IMR-90 (cell line): ENCODE measurements at regions not wholly inside any gene's neighbourhood (a gene's known extent, or its start where the extent isn't known, plus 50 kb on each side); places are given as distances from the start of the nearest gene placed in this dataset.

Experiments
- ATAC-seq: fragments of 200-7000 bp; cut with Tn5 transposase; 2 replicates; pipeline ENCODE4 v1.9.1; 2020; ENCODE audit warnings: low read depth, mild to moderate bottlenecking, moderate library complexity
- BruUV-seq: library from RNA; stranded (reverse); fragments of 400-500 nt; replicated peaks from 2 replicates; lab custom pipeline; 2021; lab: Mats Ljungman, UMichigan
- CTCF ChIA-PET: fragments of 300-600 bp; formaldehyde crosslinking; extraction: SDS; loops from one replicate; lab custom pipeline; 2021; ENCODE audit warnings: antibody characterized with exemption; lab: Yijun Ruan, JAX
- POLR2A ChIA-PET: fragments of 300-600 bp; sonication (Branson Sonifier 250); formaldehyde crosslinking; loops from one replicate; lab custom pipeline; 2022; ENCODE audit warnings: antibody characterized with exemption; ENCODE audit not compliant: unreplicated experiment; lab: Charles Lee
- DNase-seq: peaks from one replicate; pipeline ENCODE4 v3.0.0; 2013
- H2AFZ ChIP-seq: replicated peaks from 2 replicates; pipeline ENCODE3; 2013; ENCODE audit warnings: low read length, mild to moderate bottlenecking; ENCODE audit not compliant: poor library complexity
- H2AK5ac ChIP-seq: 2 replicates; pipeline ENCODE4 v1.6.1; 2013; ENCODE audit warnings: low read depth, low read length, inconsistent platforms
- H2AK9ac ChIP-seq: replicated peaks from 2 replicates; pipeline ENCODE3; 2013; ENCODE audit warnings: mild to moderate bottlenecking, low read depth, low read length, moderate library complexity; ENCODE audit not compliant: poor library complexity
- H2BK120ac ChIP-seq: 2 replicates; pipeline ENCODE4 v1.6.1; 2013; ENCODE audit warnings: low read depth, low read length, inconsistent platforms
- H2BK15ac ChIP-seq: 3 replicates; pipeline ENCODE4 v1.6.1; 2013; ENCODE audit warnings: low read depth, low read length, inconsistent platforms
- H2BK20ac ChIP-seq: 2 replicates; pipeline ENCODE4 v1.6.1; 2013; ENCODE audit warnings: low read depth, mild to moderate bottlenecking, inconsistent platforms, low read length, moderate library complexity
- H2BK5ac ChIP-seq: 2 replicates; pipeline ENCODE4 v1.6.1; 2013; ENCODE audit warnings: mild to moderate bottlenecking, low read depth, low read length, inconsistent platforms; ENCODE audit not compliant: poor library complexity, severe bottlenecking
- H3K14ac ChIP-seq: replicated peaks from 2 replicates; pipeline ENCODE4 v1.6.1; 2013; ENCODE audit warnings: low read depth, low read length, inconsistent platforms
- H3K18ac ChIP-seq: 2 replicates; pipeline ENCODE4 v1.6.1; 2013; ENCODE audit warnings: low read depth, low read length, control low read depth
- H3K23ac ChIP-seq: 2 replicates; pipeline ENCODE4 v1.6.1; 2013; ENCODE audit warnings: low read depth, low read length, inconsistent platforms
- H3K27ac ChIP-seq: 2 replicates; pipeline ENCODE4 v1.5.1; 2013; ENCODE audit warnings: mild to moderate bottlenecking, control low read depth, low read length; ENCODE audit not compliant: insufficient read depth
- H3K27me3 ChIP-seq: 2 replicates; pipeline ENCODE4 v1.6.1; 2013; ENCODE audit warnings: low read length; ENCODE audit not compliant: control insufficient read depth, insufficient read depth
- H3K36me3 ChIP-seq: 2 replicates; pipeline ENCODE4 v1.6.1; 2013; ENCODE audit warnings: low read length, mixed read lengths; ENCODE audit not compliant: control insufficient read depth, insufficient read depth
- H3K4ac ChIP-seq: 2 replicates; pipeline ENCODE4 v1.6.1; 2013; ENCODE audit warnings: low read depth, low read length, inconsistent platforms
- H3K4me1 ChIP-seq: 2 replicates; pipeline ENCODE4 v1.6.1; 2013; ENCODE audit warnings: low read length, mixed read lengths; ENCODE audit not compliant: control insufficient read depth, insufficient read depth
- H3K4me2 ChIP-seq: 2 replicates; pipeline ENCODE4 v1.6.1; 2013; ENCODE audit warnings: low read depth, mild to moderate bottlenecking, control low read depth, low read length, moderate library complexity
- H3K4me3 ChIP-seq: 2 replicates; pipeline ENCODE4 v1.5.1; 2013; ENCODE audit warnings: low read depth, mild to moderate bottlenecking, control low read depth, low read length, moderate library complexity; ENCODE audit not compliant: insufficient read depth
- H3K56ac ChIP-seq: 2 replicates; pipeline ENCODE4 v1.6.1; 2013; ENCODE audit warnings: low read length, inconsistent platforms; ENCODE audit not compliant: insufficient read depth; ENCODE audit errors: extremely low read depth
- H3K79me1 ChIP-seq, 2 experiments: 2 replicates each; pipeline ENCODE4 v1.6.1; 2013; ENCODE audit warnings: low read length in 2 of 2, inconsistent platforms in 1 of 2, low read depth in 1 of 2
- H3K9ac ChIP-seq: 2 replicates; pipeline ENCODE4 v1.6.1; 2013; ENCODE audit warnings: low read depth, low read length, control low read depth
- H3K9me1 ChIP-seq: 2 replicates; pipeline ENCODE4 v1.6.1; 2013; ENCODE audit warnings: low read length, inconsistent platforms; ENCODE audit not compliant: insufficient read depth
- H3K9me3 ChIP-seq: 2 replicates; pipeline ENCODE4 v1.6.1; 2013; ENCODE audit warnings: low read length; ENCODE audit not compliant: control insufficient read depth, insufficient read depth
- H4K20me1 ChIP-seq: 2 replicates; pipeline ENCODE4 v1.6.1; 2013; ENCODE audit warnings: low read length, inconsistent platforms; ENCODE audit not compliant: insufficient read depth
- H4K5ac ChIP-seq: 2 replicates; pipeline ENCODE4 v1.6.1; 2013; ENCODE audit warnings: mild to moderate bottlenecking, low read depth, low read length, control low read depth
- H4K8ac ChIP-seq, 2 experiments: 2 replicates each; pipeline ENCODE4 v1.6.1; 2013; ENCODE audit warnings: low read depth in 2 of 2, low read length in 2 of 2, control low read depth in 1 of 2, inconsistent platforms in 1 of 2
- H4K91ac ChIP-seq: 2 replicates; pipeline ENCODE4 v1.6.1; 2013; ENCODE audit warnings: low read depth, low read length, inconsistent platforms; ENCODE audit not compliant: insufficient read depth
- RCOR1 ChIP-seq: IDR thresholded peaks from 2 replicates; pipeline ENCODE4 v1.6.1; 2012; ENCODE audit warnings: mild to moderate bottlenecking, low read length, improper control_type of control experiment; ENCODE audit not compliant: insufficient replicate concordance
- WGBS, 2 experiments: methylation state at CpG; one replicate each; pipeline versions ENCODE4 v1.1.5 to v1.1.7; 2013; ENCODE audit warnings: missing lambda C conversion rate in 2 of 2; ENCODE audit not compliant: insufficient read length in 1 of 2; ENCODE audit errors: extremely low coverage in 2 of 2; 5-methylcytosine and 5-hydroxymethylcytosine counted together
- dilution Hi-C: fragments of 300-500 bp; cut with HindIII; formaldehyde crosslinking; loops from one replicate; pipeline ENCODE4 v1.14.3; 2018; ENCODE audit warnings: low sequenced_read_pairs; ENCODE audit not compliant: unreplicated experiment
- in situ Hi-C: fragments of 300-500 bp; cut with MboI; formaldehyde crosslinking; loops from 3 replicates; pipeline ENCODE4 v1.14.3; 2019; ENCODE audit warnings: low sequenced_read_pairs, inconsistent platforms, mixed read lengths
- intact Hi-C: fragments of 100-400 bp; cut with micrococcal nuclease; formaldehyde crosslinking; loops from 2 replicates; pipeline ENCODE4 v1.10.0; 2022

- peak overlapping the region; percentile 33; the same call in 1 of the 2 replicates for H2BK20ac ChIP-seq
- no TSS peak for BruUV-seq
- peak overlapping the region; percentile 31 for H3K4ac ChIP-seq
- H3K4me3 ChIP-seq: no peak overlapping the region
- H2AK9ac ChIP-seq: no peak overlapping the region
- peaks cover 25 to 44% of the 10 kb centered on the region in 2 experiments for H3K79me1 ChIP-seq
- no peak overlapping the region for H3K27ac ChIP-seq
- ATAC-seq (no peak), DNase-seq (no peak)
- no peaks in the 10 kb centered on the region for H3K9me3 ChIP-seq
- no peak overlapping the region for H2BK120ac ChIP-seq
- H3K56ac ChIP-seq: no peak overlapping the region
- no peak overlapping the region for H4K5ac ChIP-seq
- in situ Hi-C loops (loop anchor here (25.0 kb wide), 1 partner anchor 691 kb away; no protein-coding TSS in a partner anchor), intact Hi-C loops (no loop called here), dilution Hi-C loops (no loop called here)
- H3K27me3 ChIP-seq: no peaks in the 10 kb centered on the region
- H3K4me2 ChIP-seq: no peak overlapping the region
- no peak overlapping the region; a peak in 1 of 4 replicates for H4K8ac ChIP-seq
- H2AK5ac ChIP-seq: peak overlapping the region; percentile 77
- ChIA-PET CTCF (no interaction called here), POLR2A (no interaction called here)
- no peak overlapping the region; the same call in 1 of the 2 replicates for H3K18ac ChIP-seq
- H4K20me1 ChIP-seq: no peaks in the 10 kb centered on the region
- peaks cover 17% of the 10 kb centered on the region for H3K9me1 ChIP-seq
- H4K91ac ChIP-seq: no peak overlapping the region
- peak overlapping the region; percentile 78 for H3K14ac ChIP-seq
- peaks cover 21% of the 10 kb centered on the region for H3K4me1 ChIP-seq
- no CpG with 5 or more reads among the region's 2 CpGs for WGBS, 2 experiments
- H2BK5ac ChIP-seq: no peak overlapping the region
- peaks cover 4% of the 10 kb centered on the region for H3K36me3 ChIP-seq
- no peak overlapping the region for H3K9ac ChIP-seq
- no peak overlapping the region for H3K23ac ChIP-seq
- H2AFZ ChIP-seq: no peak overlapping the region
- no peak for TF ChIP-seq RCOR1
- peak overlapping the region; percentile 53; the same call in 1 of the 3 replicates for H2BK15ac ChIP-seq
Measured at GRCh38 chr6:71396410-71396801, 107.8 kb downstream of the OGFRL1 start.
